GM20000 (cell line): ENCODE measurements at regions not wholly inside any gene's neighbourhood (a gene's known extent, or its start where the extent isn't known, plus 50 kb on each side); places are given as distances from the start of the nearest gene placed in this dataset.
"Not testable (repeated sequence)": the region's sequence is repeated elsewhere in the genome, so short reads cannot be mapped to it uniquely, and the experiment has no call there.

ENCODE experiments used
- DNase-seq: peaks from one replicate; pipeline ENCODE4 v3.0.0; 2012; ENCODE audit warnings: low spot score
- CTCF ChIP-seq: IDR thresholded peaks from 2 replicates; pipeline ENCODE4 v1.5.1; 2012; ENCODE audit warnings: mild to moderate bottlenecking, control low read depth; ENCODE audit errors: extremely low read depth, missing control alignments

- no peak for TF ChIP-seq CTCF
- no peak for DNase-seq
These were observed 89.9 kb upstream of the CIBAR2 start for GRCh38 chr16:85202051-85202601.

- no peak for TF ChIP-seq CTCF
- DNase-seq = no peak
These were observed 90.6 kb upstream of the CIBAR2 start for GRCh38 chr16:85202631-85203461.

- no peak for TF ChIP-seq CTCF
- no peak for DNase-seq
These were observed 91.2 kb upstream of the CIBAR2 start for GRCh38 chr16:85203462-85203813.

- DNase-seq = no peak
- TF ChIP-seq CTCF = no peak
These were observed 92.2 kb upstream of the CIBAR2 start for GRCh38 chr16:85204242-85205010.

- not testable (repeated sequence) for DNase-seq
These were observed 93.0 kb upstream of the CIBAR2 start for GRCh38 chr16:85205257-85205656.

GRCh38 chr16:85205747-85206471, 93.6 kb upstream of the CIBAR2 start:
- no peak for TF ChIP-seq CTCF
- no peak for DNase-seq

GRCh38 chr16:85206472-85207356, 94.4 kb upstream of the CIBAR2 start:
- no peak for DNase-seq
- TF ChIP-seq CTCF = no peak
